ENCODE measurements at regions not wholly inside any gene's neighbourhood (a gene's known extent, or its start where the extent isn't known, plus 50 kb on each side); places are given as distances from the start of the nearest gene placed in this dataset.

- DNase-seq (ENCODE audit: low read depth in 1 of 2, low spot score in 1 of 2), result peak in 1 of 2 donors; percentile 58
- Histone ChIP-seq H3K27me3 (no peaks in the 10 kb centered on the region), H3K27ac (no peak overlapping the region), H3K4me1 (ENCODE audit: low read depth) (no peaks in the 10 kb centered on the region), H3K9me3 (ENCODE audit: low read depth) (no peaks in the 10 kb centered on the region), H3K4me3 (no peak overlapping the region), H3K36me3 (no peaks in the 10 kb centered on the region)
- TF ChIP-seq CTCF (IDR thresholded peaks at IDR 0.05; ENCODE audit: low read depth, low read length), result no peak
Observed at GRCh38 chr13:37225414-37226070, 120.1 kb upstream of the CSNK1A1L start.

GRCh38 chr13:37216331-37216730, 110.9 kb upstream of the CSNK1A1L start:
- no peaks in the 10 kb centered on the region for H3K4me1 ChIP-seq (ENCODE audit: low read depth)
- no peak for TF ChIP-seq CTCF (IDR thresholded peaks at IDR 0.05; ENCODE audit: low read depth, low read length)
- no peak overlapping the region for H3K27ac ChIP-seq
- no peaks in the 10 kb centered on the region for H3K27me3 ChIP-seq
- no peak overlapping the region for H3K4me3 ChIP-seq
- H3K9me3 ChIP-seq (ENCODE audit: low read depth), result no peaks in the 10 kb centered on the region
- H3K36me3 ChIP-seq, result no peaks in the 10 kb centered on the region
- no peak for DNase-seq (ENCODE audit: low read depth in 1 of 2, low spot score in 1 of 2)

GRCh38 chr13:37212826-37213225, 107.4 kb upstream of the CSNK1A1L start:
- no peak overlapping the region for H3K27ac ChIP-seq
- DNase-seq (ENCODE audit: low read depth in 1 of 2, low spot score in 1 of 2), result no peak
- H3K4me1 ChIP-seq (ENCODE audit: low read depth), result no peaks in the 10 kb centered on the region
- H3K36me3 ChIP-seq, result no peaks in the 10 kb centered on the region
- no peaks in the 10 kb centered on the region for H3K27me3 ChIP-seq
- no peak for TF ChIP-seq CTCF (IDR thresholded peaks at IDR 0.05; ENCODE audit: low read depth, low read length)
- H3K9me3 ChIP-seq (ENCODE audit: low read depth), result no peaks in the 10 kb centered on the region
- no peak overlapping the region for H3K4me3 ChIP-seq

- no peaks in the 10 kb centered on the region for H3K36me3 ChIP-seq
- DNase-seq (ENCODE audit: low read depth in 1 of 2, low spot score in 1 of 2), result no peak
- H3K4me3 ChIP-seq, result no peak overlapping the region
- no peaks in the 10 kb centered on the region for H3K27me3 ChIP-seq
- H3K4me1 ChIP-seq (ENCODE audit: low read depth), result no peaks in the 10 kb centered on the region
- TF ChIP-seq CTCF (IDR thresholded peaks at IDR 0.05; ENCODE audit: low read depth, low read length), result no peak
- H3K27ac ChIP-seq, result no peak overlapping the region
- no peaks in the 10 kb centered on the region for H3K9me3 ChIP-seq (ENCODE audit: low read depth)
Observed at GRCh38 chr13:37211487-37211886, 106.0 kb upstream of the CSNK1A1L start.

GRCh38 chr13:37209621-37210580, 104.4 kb upstream of the CSNK1A1L start:
- no peak for TF ChIP-seq CTCF (IDR thresholded peaks at IDR 0.05; ENCODE audit: low read depth, low read length)
- Histone ChIP-seq H3K27me3 (no peaks in the 10 kb centered on the region), H3K36me3 (no peaks in the 10 kb centered on the region), H3K4me1 (ENCODE audit: low read depth) (no peaks in the 10 kb centered on the region), H3K4me3 (no peak overlapping the region), H3K9me3 (ENCODE audit: low read depth) (no peaks in the 10 kb centered on the region), H3K27ac (no peak overlapping the region)
- no peak for DNase-seq (ENCODE audit: low read depth in 1 of 2, low spot score in 1 of 2)
